GM21447 (cell line): ENCODE measurements at regions not wholly inside any gene's neighbourhood (a gene's known extent, or its start where the extent isn't known, plus 50 kb on each side); places are given as distances from the start of the nearest gene placed in this dataset.

Experiments used
- ATAC-seq: cut with Tn5 transposase; IDR thresholded peaks from one replicate; pipeline ENCODE4 v1.9.1; 2021; ENCODE audit not compliant: unreplicated experiment

- ATAC-seq, result no peak
Measured at GRCh38 chr14:27075503-27075902, 477.7 kb upstream of the NOVA1 start.

GRCh38 chr14:27077214-27077613, 479.4 kb upstream of the NOVA1 start:
- ATAC-seq, result no peak

GRCh38 chr14:27077710-27078109, 479.9 kb upstream of the NOVA1 start:
- ATAC-seq, result no peak

GRCh38 chr14:27078191-27078590, 480.4 kb upstream of the NOVA1 start:
- ATAC-seq, result no peak

GRCh38 chr14:27079716-27080115, 481.9 kb upstream of the NOVA1 start:
- no peak for ATAC-seq

- no peak for ATAC-seq
Measured at GRCh38 chr14:27085500-27085899, 487.7 kb upstream of the NOVA1 start.

- no peak for ATAC-seq
Measured at GRCh38 chr14:27090716-27091115, 492.9 kb upstream of the NOVA1 start.

GRCh38 chr14:27091973-27092372, 494.1 kb upstream of the NOVA1 start:
- no peak for ATAC-seq

- ATAC-seq, result no peak
Measured at GRCh38 chr14:27096091-27096490, 498.3 kb upstream of the NOVA1 start.

- ATAC-seq, result no peak
Measured at GRCh38 chr14:27098451-27098850, 500.6 kb upstream of the NOVA1 start.

GRCh38 chr14:27114180-27114579, 516.3 kb upstream of the NOVA1 start:
- ATAC-seq, result no peak

GRCh38 chr14:27123162-27123561, 525.3 kb upstream of the NOVA1 start:
- ATAC-seq, result no peak

- no peak for ATAC-seq
Measured at GRCh38 chr14:27127838-27128237, 530.0 kb upstream of the NOVA1 start.

- ATAC-seq, result no peak
Measured at GRCh38 chr14:27134200-27134599, 536.4 kb upstream of the NOVA1 start.

GRCh38 chr14:27145170-27145569, 547.3 kb upstream of the NOVA1 start:
- no peak for ATAC-seq

- ATAC-seq, result no peak
Measured at GRCh38 chr14:27148143-27148542, 550.3 kb upstream of the NOVA1 start.

- no peak for ATAC-seq
Measured at GRCh38 chr14:27164139-27164538, 566.3 kb upstream of the NOVA1 start.

GRCh38 chr14:27175489-27175888, 577.7 kb upstream of the NOVA1 start:
- ATAC-seq, result no peak

GRCh38 chr14:27181333-27181732, 583.5 kb upstream of the NOVA1 start:
- ATAC-seq, result no peak

GRCh38 chr14:27184427-27184826, 586.6 kb upstream of the NOVA1 start:
- ATAC-seq, result no peak

- ATAC-seq, result no peak
Measured at GRCh38 chr14:27186048-27186447, 588.2 kb upstream of the NOVA1 start.

GRCh38 chr14:27187136-27187535, 589.3 kb upstream of the NOVA1 start:
- no peak for ATAC-seq

- ATAC-seq, result no peak
Measured at GRCh38 chr14:27190296-27190695, 592.5 kb upstream of the NOVA1 start.

- ATAC-seq, result no peak
Measured at GRCh38 chr14:27199272-27199671, 601.4 kb upstream of the NOVA1 start.
